GM12872 (cell line): ENCODE measurements at regions not wholly inside any gene's neighbourhood (a gene's known extent, or its start where the extent isn't known, plus 50 kb on each side); places are given as distances from the start of the nearest gene placed in this dataset.

Experiments
- CTCF ChIP-seq: IDR thresholded peaks from 3 replicates; pipeline ENCODE4 v1.5.1; 2011; ENCODE audit warnings: low read depth, mild to moderate bottlenecking, low read length, moderate library complexity; ENCODE audit not compliant: insufficient read depth

GRCh38 chr3:104887069-104887468, 479.6 kb upstream of the ALCAM start:
- no peak for TF ChIP-seq CTCF

GRCh38 chr3:104887619-104888018, 479.1 kb upstream of the ALCAM start:
- no peak for TF ChIP-seq CTCF

- TF ChIP-seq CTCF, result no peak
These were observed 474.7 kb upstream of the ALCAM start for GRCh38 chr3:104892044-104892443.

- no peak for TF ChIP-seq CTCF
These were observed 470.1 kb upstream of the ALCAM start for GRCh38 chr3:104896624-104897023.

GRCh38 chr3:104901396-104901795, 465.3 kb upstream of the ALCAM start:
- TF ChIP-seq CTCF, result no peak

GRCh38 chr3:104903064-104903463, 463.6 kb upstream of the ALCAM start:
- TF ChIP-seq CTCF, result no peak

- TF ChIP-seq CTCF, result no peak
These were observed 460.6 kb upstream of the ALCAM start for GRCh38 chr3:104906001-104906639.

- no peak for TF ChIP-seq CTCF
These were observed 459.2 kb upstream of the ALCAM start for GRCh38 chr3:104907507-104907906.
